Right lobe of liver (tissue), 4 donors: ENCODE measurements at regions not wholly inside any gene's neighbourhood (a gene's known extent, or its start where the extent isn't known, plus 50 kb on each side); places are given as distances from the start of the nearest gene placed in this dataset.

Experiments
- CTCF ChIP-seq, 4 donors: fragments of 200-600 bp in 3 of 4; fragments of 450-650 bp in 1 of 4; IDR thresholded peaks; one replicate each; pipeline versions ENCODE4 v1.5.1 to v1.8.0; 2016 to 2022; ENCODE audit warnings: antibody characterized with exemption in 4 of 4, mild to moderate bottlenecking in 2 of 4
- POLR2A ChIP-seq: fragments of 450-650 bp; IDR thresholded peaks from one replicate; pipeline ENCODE4 v1.6.1; 2017; ENCODE audit warnings: antibody characterized with exemption, mild to moderate bottlenecking
- donor health status: DM: no; HTN: no; CAD: no.
- donor health status: DM: no; HTN: no; CAD: no.
- donor health status: DM: no; HTN: yes; CAD: no.

- no peak for TF ChIP-seq CTCF (IDR thresholded peaks at IDR 0.05)
- no peak for TF ChIP-seq POLR2A
These were observed 336.4 kb upstream of the BTBD3 start for GRCh38 chr20:11581271-11581670.
